ENCODE measurements at regions not wholly inside any gene's neighbourhood (a gene's known extent, or its start where the extent isn't known, plus 50 kb on each side); places are given as distances from the start of the nearest gene placed in this dataset.

GRCh38 chr5:175107865-175108264, 336.1 kb downstream of the DRD1 start:
- TF ChIP-seq CTCF (conservative IDR thresholded peaks at IDR 0.05; ENCODE audit: low read depth, low read length) (no peak), EZH2 (IDR thresholded peaks at IDR 0.05; ENCODE audit: borderline replicate concordance, low read depth, low read length, poor library complexity, severe bottlenecking) (no peak)

Data from A673 (cell line).